Erythroblast (primary cell): ENCODE measurements at regions not wholly inside any gene's neighbourhood (a gene's known extent, or its start where the extent isn't known, plus 50 kb on each side); places are given as distances from the start of the nearest gene placed in this dataset.

Source experiments
- DNase-seq, 2 experiments: peaks; one replicate each; lab custom pipeline; 2025; lab: John Stamatoyannopoulos, UW
- GATA1 ChIP-seq: IDR thresholded peaks from 2 replicates; pipeline ENCODE4 v1.6.1; 2011; ENCODE audit warnings: low read depth, mild to moderate bottlenecking, control low read depth, low read length, moderate library complexity
- POLR2A ChIP-seq: IDR thresholded peaks from 2 replicates; pipeline ENCODE4 v1.6.1; 2011; ENCODE audit warnings: mild to moderate bottlenecking, low read length

GRCh38 chr14:39957987-39958386 is 525.8 kb upstream of the FBXO33 start:
- DNase-seq: no peak
- TF ChIP-seq POLR2A: no peak
- TF ChIP-seq GATA1: no peak

- no peak for DNase-seq
- TF ChIP-seq GATA1 (no peak), POLR2A (no peak)
These were observed 525.1 kb upstream of the FBXO33 start for GRCh38 chr14:39957290-39957689.

- no peak for TF ChIP-seq POLR2A
- no peak for TF ChIP-seq GATA1
- DNase-seq: no peak
These were observed 524.1 kb upstream of the FBXO33 start for GRCh38 chr14:39956372-39956771.

DNA sequence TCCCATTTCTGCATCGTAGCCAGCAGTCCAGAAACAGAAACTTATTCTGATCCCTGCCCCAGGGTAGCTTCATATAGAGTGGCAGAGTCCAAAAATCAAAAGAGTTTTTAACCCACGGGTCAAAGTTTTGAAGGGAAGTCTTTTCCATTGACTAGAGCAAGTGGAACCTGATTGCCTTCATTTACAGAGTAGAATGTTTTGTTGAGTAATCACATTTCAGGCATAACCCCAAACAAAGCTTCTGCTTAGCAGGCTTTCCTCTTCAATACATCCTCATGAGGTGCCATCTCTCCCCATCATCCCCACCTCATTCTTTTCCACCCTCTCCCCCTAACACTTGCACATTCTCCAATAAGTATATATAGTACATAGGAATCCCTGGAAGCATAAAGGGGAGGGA is 516.0 kb upstream of the FBXO33 start:
- no peak for TF ChIP-seq POLR2A
- TF ChIP-seq GATA1: no peak
- no peak for DNase-seq

DNA sequence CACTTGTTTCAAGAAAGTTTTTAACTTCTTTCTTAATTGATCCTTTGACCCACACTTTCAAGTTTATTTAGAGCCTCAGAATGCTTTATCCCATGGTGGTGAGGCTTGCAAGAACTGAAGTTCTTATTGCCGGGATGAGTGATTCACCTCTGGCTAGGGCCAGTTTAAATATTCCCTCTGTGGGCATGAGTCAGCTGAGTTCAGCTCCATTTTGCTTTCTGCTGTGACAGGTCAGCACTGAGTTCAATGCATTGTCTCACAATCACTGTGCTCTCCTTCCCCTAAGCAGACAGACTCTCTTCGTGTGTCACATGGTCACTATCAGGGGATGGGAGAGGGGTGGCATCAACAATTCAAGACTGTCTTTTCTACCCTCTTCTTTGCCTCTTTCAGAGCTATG is 514.6 kb upstream of the FBXO33 start:
- TF ChIP-seq POLR2A (no peak), GATA1 (no peak)
- no peak for DNase-seq

GRCh38 chr14:39939023-39939422 is 506.8 kb upstream of the FBXO33 start:
- no peak for DNase-seq
- TF ChIP-seq GATA1 (no peak), POLR2A (no peak)

DNA sequence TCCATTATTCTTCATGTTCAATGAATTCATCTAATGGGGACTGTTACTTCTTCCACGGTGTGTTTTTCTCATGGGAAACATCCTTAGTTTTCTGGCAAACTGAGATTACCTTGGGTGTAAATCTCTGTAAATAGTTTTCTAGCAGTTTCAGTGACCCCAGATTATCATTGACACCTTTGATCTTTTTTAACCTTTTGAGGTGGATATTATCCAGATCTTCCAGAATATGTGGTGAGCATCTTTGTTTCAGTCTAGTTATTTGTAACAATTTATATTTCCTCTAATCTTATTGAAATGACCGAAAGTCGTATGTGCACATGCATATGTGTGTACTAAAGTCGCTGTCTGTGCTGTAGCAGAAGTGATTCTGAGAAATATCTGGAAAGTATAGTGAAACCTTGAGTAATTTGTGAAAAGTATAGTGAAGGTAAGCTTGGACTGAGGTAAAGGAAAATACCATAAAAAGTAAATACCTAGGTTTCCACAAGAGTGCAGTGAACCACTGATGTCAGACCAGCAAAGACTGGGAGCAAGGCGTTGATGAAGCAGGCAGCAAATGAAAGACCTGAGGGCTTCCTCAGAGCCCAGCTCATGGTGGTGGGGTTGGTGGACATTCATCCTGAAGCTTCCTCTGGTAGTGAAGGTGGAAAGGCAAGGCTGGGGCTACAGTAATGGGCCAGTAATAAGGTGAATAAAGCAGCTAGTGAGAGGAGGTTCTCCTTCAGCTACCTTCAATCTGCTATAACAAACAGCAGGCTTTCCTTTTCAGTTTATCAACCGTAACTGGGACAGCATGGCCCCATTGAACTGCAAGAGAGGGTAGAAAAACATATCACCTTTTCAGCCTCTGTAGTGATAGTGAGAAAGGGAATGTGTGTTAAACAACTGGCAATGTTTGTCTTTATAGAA is 480.2 kb upstream of the FBXO33 start:
- no peak for DNase-seq
- TF ChIP-seq POLR2A (no peak), GATA1 (no peak)

DNA sequence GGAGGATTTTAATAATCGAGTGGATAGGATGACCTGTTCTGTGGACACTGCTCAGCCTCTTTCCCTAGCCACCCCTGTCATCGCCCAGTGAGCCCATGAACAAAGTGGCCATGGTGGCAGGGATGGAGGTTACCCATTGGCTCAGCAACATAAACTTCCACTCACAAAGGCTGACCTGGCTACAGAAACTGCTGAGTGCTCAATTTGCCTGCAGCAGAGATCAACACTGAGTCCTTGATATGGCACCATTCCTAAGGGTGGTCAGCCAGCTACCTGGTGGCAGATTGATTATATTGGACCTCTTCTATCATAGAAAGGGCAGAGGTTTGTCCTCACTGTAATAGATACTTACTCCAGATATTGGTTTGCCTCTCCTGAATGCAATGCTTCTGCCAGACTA is 465.4 kb upstream of the FBXO33 start:
- DNase-seq: no peak
- TF ChIP-seq GATA1: no peak
- TF ChIP-seq POLR2A: no peak

- no peak for DNase-seq
- TF ChIP-seq POLR2A: no peak
- no peak for TF ChIP-seq GATA1
These were observed 457.8 kb upstream of the FBXO33 start for GRCh38 chr14:39890026-39890425.

- TF ChIP-seq GATA1 (no peak), POLR2A (no peak)
- no peak for DNase-seq
These were observed 451.9 kb upstream of the FBXO33 start for GRCh38 chr14:39884091-39884490.

GRCh38 chr14:39880965-39881364 is 448.7 kb upstream of the FBXO33 start:
- DNase-seq: no peak

GRCh38 chr14:39880106-39880695 is 448.0 kb upstream of the FBXO33 start:
- DNase-seq: no peak
- no peak for TF ChIP-seq POLR2A
- TF ChIP-seq GATA1: no peak

More at GRCh38 chr14:39880965-39881364, 448.7 kb upstream of the FBXO33 start:
- TF ChIP-seq GATA1: no peak
- TF ChIP-seq POLR2A: no peak

GRCh38 chr14:39877577-39878190 is 445.5 kb upstream of the FBXO33 start:
- no peak for DNase-seq
- no peak for TF ChIP-seq GATA1
- no peak for TF ChIP-seq POLR2A

- no peak for DNase-seq
- TF ChIP-seq POLR2A (no peak), GATA1 (no peak)
These were observed 444.7 kb upstream of the FBXO33 start for GRCh38 chr14:39876916-39877315.
